GM03348 (cell line): ENCODE measurements at regions not wholly inside any gene's neighbourhood (a gene's known extent, or its start where the extent isn't known, plus 50 kb on each side); places are given as distances from the start of the nearest gene placed in this dataset.
A peak's percentile ranks its signal among the peaks of the same experiment; 100 is the strongest.

Experiments used
- DNase-seq: peaks from one replicate; pipeline ENCODE4 v3.0.0; 2012; ENCODE audit warnings: low spot score

DNA sequence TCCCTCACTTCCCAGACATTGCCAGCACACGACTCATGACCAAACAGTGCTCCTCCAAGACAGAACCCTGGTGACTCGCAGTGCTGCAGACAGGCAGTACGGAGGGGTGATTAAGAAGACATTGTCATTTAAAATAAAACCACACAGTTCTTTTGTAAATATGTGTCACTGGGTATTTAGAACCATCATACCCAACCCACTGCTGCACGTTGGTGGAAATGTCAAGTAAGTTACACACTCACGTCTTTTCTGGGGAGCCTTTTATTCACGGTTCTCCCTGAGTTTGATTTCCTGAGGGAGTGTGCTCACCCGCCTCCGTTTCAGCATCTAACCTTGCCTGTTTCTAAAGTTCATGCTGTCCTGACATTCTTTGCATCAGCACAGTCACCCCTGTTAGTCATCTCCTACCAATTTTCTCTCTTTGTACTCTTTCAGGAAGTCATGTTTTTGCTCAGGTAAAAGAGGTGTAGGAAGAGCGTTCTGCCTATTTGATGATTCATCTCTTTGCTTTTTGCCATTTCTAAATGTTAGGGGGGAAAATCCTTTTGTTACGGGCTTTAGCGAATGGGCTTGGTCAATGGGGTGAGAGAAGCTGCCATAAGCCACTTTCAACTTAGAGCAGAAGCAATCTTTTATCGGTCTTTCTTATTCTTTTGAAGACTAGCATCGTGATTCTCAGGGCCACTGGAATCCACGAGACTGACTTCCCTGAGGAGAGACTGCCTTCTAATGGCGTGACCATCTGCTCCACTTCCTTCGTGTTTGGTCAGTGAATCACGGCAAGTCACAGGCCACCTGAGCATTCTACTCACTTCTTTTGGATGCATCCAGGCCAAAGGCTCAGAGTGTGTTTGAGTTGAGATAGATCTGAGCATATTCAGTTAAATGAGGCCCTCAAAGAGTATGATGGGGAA, 512.8 kb upstream of the JARID2 start:
- DNase-seq = peak; percentile 26

DNA sequence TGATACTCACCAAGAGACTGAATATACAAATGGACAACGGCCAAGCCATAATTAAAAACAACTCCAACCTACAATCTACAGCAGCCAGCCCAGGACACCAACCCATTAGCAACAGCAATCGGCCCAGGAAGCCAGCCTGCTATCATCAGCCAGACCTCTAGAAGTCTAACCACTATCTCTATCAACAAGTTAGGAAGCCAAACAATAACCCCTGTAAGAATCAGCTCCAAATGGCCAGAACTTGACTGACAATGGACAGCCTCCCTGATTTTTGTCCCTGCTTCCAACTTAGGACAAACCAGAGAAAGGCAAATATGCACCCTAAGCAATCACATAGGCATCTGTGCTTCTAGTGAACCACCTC, 511.8 kb upstream of the JARID2 start:
- no peak for DNase-seq

DNA sequence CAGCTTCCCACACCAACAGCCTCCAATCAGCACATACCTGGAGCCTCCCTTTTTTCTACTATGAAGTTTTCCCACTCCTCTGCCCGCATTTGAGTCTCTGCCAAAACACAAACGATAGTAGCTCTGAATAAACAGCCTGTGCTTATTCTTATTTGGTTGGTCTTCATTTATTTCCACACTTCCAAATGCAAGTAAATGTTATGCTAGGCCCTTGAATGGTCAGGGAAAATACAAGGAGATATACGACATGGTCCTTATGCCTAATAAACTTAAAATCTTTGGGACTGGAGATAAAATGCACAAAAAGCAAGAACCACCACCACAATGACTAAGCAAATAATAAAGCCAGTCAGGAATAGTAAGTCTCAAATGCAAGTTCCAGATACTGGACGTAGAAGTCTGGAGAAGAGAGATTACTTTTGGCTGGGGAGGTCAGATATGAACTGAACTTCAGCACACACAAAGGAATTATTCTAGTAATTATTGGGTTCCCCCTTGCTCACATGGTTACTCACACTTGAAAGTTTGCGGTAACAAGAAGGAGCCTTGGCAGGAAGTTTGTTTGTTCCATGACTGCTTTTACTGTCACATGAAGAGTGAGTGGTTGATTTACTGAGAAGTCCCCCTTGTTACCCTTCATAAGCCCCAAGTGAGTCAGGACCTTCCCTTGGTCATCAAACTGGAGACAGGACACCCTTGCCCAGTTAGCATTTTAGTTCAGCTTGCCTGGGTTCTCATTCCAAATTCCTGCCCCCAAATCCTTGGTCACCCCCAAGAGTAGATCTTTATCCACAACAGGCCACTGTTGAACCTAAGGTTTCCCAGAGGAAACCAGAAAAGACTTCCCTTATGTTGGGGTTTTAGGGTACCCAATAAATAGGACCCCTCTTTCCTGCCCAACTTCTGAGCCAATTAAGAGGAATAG, 511.2 kb upstream of the JARID2 start:
- peak; percentile 36 for DNase-seq

DNA sequence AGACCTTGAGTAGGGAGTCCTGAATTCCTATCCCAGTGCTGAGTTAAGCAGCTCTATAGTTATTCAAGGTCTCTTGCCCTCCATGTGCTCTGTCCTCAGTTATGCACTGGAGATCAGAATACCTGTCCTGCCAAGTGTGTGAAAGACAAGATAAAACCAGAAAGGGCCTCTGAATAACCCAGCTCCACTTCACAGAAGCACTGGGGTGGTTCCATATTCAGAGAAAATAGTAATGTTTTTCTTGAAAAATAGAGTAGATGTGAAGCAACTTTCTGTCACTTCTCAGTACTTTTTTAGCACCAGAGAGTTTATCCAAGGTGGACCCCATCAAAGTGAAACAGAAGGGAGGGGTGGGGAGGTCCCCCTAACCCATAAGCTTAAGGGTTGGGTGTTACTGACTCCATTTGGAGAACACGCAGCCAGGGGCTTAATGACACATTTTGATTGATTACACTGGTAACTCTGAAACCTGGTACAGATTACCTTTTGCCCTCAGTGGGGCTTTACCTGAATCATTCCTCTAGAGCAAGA, 509.8 kb upstream of the JARID2 start:
- DNase-seq = no peak

DNA sequence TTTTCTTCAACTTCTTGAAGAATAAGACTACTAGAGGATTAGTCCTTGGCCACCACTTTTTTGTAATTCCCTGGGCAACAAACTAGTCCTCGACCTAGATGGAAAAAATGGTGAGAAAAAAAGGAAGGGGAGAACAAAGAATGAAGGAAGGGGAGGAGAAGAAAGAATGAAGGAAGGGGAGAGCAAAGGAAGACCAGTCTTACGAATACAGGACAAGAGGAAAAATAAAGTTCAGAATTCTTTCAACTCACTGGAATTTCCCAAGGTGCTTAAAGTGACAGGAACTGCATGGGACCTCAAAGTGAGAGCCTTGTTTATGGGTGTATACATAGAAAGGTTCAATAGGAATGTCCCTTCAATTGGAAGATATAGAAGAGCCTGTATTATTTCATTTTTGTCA, 509.3 kb upstream of the JARID2 start:
- DNase-seq = no peak

DNA sequence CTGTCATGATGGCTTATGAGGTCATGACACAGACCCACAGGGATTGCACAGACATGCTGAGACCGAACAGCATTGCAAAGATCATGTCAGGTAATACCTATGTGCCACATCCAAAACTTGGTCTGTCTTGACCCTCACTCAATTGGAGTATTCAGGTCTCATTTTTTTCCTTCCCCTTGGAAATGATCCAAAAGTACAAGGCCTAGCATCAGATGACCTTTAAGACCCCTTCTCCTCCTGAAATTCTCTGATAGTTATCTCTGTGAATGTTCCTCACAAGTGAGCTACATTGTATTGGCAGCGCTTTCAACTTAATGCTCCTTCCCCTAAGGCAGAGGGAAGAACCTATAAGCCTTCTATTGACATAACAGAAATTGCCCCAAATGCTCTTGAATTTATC, 507.4 kb upstream of the JARID2 start:
- no peak for DNase-seq

DNA sequence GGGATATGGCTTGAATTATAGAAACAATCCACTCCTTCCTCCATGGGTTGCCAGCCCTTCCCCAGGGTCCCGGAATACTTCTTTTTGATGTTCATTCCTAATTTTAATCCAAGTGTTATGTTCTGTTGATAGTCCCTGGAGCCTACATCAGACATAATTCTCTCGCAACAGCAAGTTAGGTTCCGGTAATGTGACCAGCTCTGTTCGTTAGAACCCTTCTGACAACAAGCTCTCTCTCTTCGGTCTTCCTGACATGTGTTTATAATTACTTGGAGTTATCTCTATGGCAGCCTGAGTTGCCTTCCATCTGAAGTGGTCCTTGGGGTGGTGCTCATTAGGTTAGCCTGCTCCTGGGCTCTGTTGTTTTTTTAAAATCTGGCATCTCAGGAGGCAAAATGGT, 506.9 kb upstream of the JARID2 start:
- no peak for DNase-seq

DNA sequence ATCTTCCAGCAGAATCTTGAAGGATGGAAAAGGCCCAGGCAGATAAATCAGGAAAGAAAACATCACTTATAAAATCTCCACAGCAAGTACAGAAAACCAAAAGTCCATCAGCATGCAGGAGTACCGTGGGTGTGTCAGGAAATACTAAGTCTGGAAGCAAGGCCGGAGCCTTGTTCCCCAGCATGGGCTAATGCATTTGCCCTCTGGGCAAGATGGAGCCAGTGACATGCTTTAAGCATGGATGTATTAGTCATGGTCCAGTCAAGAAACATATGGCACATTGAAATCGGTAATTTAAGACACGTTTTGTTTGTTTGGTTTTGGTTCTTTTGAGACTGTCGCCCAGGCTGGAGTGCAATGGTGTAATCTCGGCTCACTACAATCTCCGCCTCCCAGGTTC, 506.0 kb upstream of the JARID2 start:
- no peak for DNase-seq

DNA sequence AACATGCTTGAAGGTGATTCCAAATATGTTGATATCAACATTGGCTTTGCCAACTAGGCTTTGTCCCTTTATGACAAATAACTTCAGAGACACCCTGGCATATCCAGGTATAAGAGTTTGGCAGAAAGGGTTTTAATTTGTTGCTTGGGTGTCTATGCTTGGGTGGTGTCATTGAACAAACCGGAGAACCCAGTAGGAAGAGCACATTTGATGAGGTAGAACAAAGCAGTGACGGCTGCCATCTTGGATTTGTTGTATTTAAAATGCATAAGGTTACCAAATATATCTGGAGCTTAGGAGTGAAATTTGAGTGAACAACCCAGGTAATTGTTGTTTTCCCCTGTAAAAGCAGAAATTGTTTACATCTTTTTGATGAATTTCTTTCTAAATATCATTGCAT, 503.7 kb upstream of the JARID2 start:
- no peak for DNase-seq

DNA sequence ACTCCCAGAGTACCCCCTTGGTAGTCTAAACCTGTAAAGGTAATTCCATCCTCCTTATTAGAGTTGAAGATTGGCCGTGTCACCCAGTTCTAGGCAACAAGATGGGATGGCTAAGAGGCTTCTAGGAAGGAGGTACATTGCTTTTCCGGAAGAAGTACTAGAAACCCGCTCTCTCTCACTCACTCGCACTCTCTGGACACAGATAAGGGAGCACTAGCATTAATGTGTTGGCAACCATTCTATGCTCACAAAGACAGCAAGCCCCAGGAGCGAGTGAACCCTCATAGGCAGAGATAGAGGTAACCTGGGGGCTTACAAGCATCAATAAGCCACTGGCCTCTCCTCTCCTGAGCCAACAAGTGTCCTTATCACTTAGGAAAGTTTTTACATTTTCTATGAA, 503.2 kb upstream of the JARID2 start:
- DNase-seq = no peak

DNA sequence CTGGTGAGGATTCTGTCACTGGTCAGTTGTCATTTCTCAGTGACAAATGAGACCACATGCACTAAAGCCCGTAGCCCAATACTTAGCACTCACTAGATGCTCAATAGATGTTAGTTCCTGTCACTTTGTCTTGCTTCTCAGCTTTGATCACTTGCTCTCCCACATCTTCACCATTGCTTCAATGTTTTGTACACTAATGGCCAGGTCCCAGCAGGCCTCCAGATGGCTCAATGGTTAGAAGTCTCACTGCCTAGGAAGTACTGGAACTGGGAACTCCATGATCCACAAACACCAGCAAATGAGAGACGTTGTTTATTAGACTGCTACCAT, 502.8 kb upstream of the JARID2 start:
- DNase-seq = no peak

DNA sequence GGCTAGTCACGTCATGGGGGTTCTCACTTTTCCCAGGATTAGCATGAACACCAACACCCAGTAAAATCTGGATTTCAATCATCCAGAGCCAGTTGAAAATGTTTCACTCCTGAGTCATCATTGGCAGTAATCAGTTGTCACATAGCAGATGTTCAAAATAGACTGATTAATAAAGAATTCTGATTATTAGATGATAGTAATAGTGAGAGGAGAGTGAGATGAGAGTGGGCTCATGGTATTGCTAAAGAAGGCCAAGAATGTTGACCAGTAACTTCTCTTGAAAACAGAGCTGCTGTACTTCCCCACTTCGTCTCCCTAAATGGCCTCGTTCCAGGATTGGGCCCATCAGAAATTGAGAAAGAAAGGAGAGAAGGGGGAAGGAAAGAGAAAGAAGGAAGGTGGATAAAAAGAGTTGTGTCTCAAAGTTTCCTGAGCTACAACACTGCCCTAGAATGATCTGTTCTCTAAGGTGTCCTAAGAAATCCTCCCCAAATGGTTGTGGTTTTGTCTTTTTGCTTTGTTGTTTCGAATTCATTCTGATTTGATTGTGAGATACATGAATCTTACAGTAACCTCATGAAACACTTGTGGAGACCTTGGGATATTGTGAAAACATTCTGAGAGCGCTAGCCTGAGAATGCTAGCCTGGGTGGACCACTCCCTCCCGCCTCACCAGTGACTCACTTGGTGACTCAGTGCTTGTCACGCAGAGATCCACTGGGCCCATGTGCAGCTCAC, 502.2 kb upstream of the JARID2 start:
- peak; percentile 90 for DNase-seq

DNA sequence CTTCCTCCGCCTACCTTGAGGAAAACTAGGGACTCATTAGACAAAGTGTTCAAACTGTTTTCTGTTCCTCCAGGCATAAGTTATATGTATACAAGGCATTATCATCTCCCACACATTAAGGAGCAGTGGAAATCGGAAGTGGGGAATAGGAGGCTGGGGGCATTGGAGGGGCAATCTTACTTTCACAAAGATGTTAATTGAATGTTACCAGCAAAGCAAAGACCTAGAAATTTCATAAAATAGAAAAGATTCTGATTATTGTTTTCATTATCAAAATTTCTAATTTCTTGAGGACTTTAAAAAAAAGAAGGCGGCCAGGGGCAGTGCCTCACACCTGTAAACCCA, 501.7 kb upstream of the JARID2 start:
- no peak for DNase-seq

DNA sequence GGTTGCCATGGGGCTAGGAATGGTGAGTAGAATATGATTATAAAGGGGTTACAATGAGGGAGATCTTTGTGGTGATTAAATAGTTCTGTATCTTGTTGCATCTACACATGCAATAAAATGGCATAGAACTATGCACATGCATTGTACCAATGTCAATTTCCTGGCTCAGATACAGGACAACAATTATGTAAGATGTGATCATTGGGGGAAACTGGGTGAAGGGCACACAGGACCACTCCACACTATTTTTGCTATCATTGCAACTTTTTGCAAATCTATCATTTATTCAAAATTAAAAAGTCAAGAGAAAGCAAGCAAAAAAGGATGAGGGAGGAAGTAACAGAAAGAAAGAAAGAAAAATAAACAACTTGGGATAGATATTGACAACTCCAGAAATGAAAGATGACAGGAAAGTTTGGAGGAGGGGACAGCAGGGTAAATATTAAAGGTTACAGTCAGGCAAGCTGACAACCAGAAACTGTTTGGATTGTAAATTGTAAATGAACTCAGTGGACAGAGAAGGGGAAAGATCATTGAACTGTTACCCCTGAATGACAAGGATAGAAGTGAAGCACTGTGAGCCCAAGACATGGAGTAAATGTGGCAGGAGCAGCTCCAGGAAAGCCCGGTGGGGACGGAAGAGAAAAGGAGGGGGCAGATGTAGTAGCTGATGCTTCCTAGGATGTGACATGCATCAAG, 499.6 kb upstream of the JARID2 start:
- DNase-seq = no peak

DNA sequence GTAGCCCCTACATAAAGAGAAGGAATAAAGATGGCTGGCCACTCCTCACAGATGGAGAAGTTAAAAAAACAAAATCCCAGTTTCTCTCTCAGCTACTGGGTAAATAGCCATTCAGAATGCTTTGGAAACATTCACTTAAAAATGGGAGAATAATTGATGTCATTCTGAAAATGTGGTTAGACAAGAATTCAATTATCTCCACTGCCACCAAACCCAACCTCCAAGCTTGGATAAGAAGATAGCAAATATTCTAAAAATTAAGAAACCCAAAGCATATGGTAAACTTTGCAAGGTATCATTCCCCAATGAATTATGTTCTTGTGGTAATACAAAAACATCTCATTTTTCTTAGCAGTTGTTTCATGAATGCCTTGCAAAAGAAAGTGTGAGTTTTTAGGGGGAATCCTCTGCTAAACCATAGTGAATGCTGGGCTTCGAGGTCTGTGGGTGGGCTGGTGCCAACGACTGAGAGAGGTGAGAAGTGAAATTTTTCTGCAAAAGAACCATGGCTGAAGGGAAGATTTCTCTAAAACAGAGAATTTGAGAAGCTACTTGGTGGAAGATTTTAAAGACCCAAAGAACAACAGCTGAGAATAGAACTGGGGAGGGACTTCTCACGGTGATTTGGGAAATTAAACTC, 497.9 kb upstream of the JARID2 start:
- peak; percentile 80 for DNase-seq

DNA sequence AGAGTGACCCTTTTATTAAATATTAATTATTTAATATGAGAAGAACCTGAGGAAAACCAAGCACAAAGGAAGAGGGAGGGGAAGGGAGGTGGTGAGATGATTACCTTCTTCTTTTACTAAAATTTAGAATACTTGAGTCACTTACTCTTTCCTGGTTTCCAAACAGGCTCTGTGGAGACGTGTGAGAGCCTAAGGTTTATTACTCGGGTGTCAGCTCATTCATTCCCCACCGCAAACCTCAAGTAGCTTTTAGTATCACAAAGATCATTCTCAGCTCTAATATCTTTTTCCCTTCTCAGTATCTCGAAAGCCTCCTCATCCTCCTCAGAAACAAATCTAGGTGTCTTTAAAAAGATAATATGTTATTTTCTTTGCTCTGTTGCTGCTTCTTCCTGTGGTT, 497.2 kb upstream of the JARID2 start:
- no peak for DNase-seq

DNA sequence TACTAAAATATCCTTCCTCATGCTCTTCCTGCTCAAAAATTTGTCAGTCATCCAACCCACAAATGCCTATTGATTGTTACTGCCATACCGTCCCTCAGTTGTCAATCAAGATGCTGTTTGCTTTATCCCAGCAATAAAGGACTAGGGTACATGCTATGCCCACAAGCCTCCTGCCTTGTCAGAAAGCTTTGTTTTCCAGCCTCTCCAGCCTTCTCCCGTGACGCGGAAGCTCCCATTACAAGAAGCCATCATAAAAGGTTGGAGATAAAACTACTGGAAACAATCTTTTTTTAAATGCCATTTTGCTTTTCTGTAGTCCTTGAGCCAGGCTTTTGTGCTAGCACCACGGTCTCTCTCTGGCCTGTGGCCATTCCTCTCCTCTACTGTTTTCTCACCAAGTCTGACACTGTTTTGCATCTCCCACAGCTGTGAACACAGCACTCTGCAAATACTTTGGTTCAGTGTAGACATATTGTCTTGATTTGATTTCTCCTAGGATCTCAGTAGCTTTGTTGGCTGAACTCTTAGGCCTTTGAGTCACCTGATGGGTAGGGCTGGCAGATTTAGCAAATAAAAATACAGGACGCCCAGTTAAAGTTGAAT, 495.7 kb upstream of the JARID2 start:
- DNase-seq = no peak

DNA sequence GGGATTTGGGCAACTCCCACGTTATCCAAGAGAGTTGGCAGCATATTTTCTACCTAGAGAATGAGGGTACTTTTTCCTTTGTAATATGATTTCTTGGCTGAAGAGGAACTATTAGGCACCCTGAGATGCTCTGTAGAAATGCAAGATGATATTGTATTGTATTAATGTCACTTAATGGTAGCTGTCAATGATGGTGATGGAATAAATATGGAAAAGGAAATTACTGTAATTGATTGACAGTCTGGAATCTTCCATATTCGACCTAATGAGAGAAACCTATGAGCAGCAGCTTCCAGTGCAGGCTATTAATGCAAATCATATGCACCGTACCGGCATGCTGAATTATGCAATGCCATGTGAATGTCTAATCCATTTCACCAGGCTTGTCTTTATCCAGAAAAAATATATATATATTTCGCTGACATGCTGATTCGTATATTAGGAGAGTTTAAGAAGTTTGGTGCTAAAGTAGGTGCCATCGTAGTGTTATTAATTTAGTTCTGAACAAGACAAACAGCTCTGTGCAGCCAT, 494.2 kb upstream of the JARID2 start:
- DNase-seq = no peak

DNA sequence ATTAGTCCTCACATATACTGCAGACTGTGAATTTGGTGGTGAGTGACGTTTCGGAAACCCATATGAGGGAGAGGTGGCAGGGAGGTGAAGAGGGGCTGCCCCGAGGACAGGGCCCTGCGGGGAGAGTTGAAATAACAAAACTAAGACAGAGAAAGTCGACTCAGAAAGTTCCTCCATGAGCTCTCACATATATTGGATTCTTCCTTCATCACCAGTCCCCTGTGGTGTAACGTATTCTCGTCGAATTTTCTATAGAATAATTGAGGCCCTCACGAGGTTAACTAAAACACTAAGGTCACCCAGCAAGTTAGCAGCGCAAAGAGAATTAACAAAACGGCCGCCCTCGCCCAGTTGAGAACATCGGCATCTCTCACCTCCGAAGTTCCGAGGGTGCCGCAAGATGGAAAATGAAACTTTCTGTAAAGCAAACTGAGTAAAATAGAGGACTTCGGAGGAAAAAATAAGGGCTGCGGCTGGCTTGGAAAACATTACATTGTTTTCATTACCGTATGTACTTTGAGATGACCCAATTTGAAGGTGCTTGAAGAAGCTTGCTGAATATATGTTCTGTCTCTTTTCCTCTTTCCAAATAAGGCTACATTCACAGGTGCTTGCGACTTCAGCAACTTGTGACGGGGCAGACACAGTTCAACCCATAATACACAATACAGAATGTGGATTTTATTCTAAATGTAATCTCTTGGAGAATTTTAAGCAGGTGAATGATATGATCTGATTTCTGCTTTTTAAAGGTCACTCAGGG, 490.9 kb upstream of the JARID2 start:
- DNase-seq = no peak

DNA sequence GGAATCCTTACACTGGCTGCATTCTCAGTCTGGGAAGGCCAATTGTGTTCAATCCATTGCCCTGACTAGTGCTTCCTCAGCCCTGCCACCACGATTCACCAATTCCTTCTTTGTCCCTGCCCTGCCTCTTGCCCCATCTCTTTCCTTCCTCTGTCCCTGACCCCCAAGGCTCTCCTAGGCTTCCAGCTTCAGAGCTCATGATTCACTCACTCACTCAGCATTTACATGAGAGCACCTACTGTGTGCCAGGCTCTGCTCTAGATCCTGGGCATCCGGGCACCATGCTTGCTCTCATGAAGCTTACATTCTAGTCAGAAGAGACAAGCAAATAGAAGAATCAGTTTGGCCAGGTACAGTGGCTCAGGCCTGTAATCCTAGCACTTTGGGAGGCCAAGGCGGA, 489.5 kb upstream of the JARID2 start:
- no peak for DNase-seq
